H9 (cell line): ENCODE measurements at regions not wholly inside any gene's neighbourhood (a gene's known extent, or its start where the extent isn't known, plus 50 kb on each side); places are given as distances from the start of the nearest gene placed in this dataset.

ENCODE experiments used
- DNase-seq: peaks from one replicate; pipeline ENCODE4 v3.0.0-alpha.2; 2017
- H2AFZ ChIP-seq: one replicate; pipeline ENCODE4 v1.6.1; 2013; ENCODE audit warnings: mild to moderate bottlenecking, low read length, control low read depth, moderate library complexity
- H2AK5ac ChIP-seq: 2 replicates; pipeline ENCODE4 v1.6.1; 2013; ENCODE audit warnings: low read length, control low read depth, mixed read lengths; ENCODE audit not compliant: insufficient read length
- H2BK120ac ChIP-seq: one replicate; pipeline ENCODE4 v1.6.1; 2013; ENCODE audit warnings: low read depth, mild to moderate bottlenecking, low read length, control low read depth, inconsistent platforms; ENCODE audit not compliant: poor library complexity, severe bottlenecking
- H2BK12ac ChIP-seq: 2 replicates; pipeline ENCODE4 v1.6.1; 2013; ENCODE audit warnings: low read length, control low read depth, mixed read lengths, low read depth; ENCODE audit not compliant: insufficient read length
- H2BK15ac ChIP-seq: 2 replicates; pipeline ENCODE4 v1.6.1; 2013; ENCODE audit warnings: low read depth, low read length, control low read depth
- H2BK20ac ChIP-seq: one replicate; pipeline ENCODE4 v1.6.1; 2013; ENCODE audit warnings: low read depth, mild to moderate bottlenecking, low read length, control low read depth, inconsistent platforms; ENCODE audit not compliant: poor library complexity, severe bottlenecking
- H2BK5ac ChIP-seq: 2 replicates; pipeline ENCODE4 v1.6.1; 2013; ENCODE audit warnings: low read length, control low read depth, mixed read lengths; ENCODE audit not compliant: insufficient read length
- H3K14ac ChIP-seq: 2 replicates; pipeline ENCODE4 v1.6.1; 2013; ENCODE audit warnings: low read length, control low read depth; ENCODE audit not compliant: insufficient read depth
- H3K18ac ChIP-seq: 2 replicates; pipeline ENCODE4 v1.6.1; 2013; ENCODE audit warnings: low read depth, mild to moderate bottlenecking, mixed read lengths, low read length, control low read depth; ENCODE audit not compliant: insufficient read length
- H3K23ac ChIP-seq: 2 replicates; pipeline ENCODE4 v1.6.1; 2013; ENCODE audit warnings: low read length, control low read depth, mixed read lengths, low read depth; ENCODE audit not compliant: insufficient read length
- H3K23me2 ChIP-seq: 2 replicates; pipeline ENCODE4 v1.6.1; 2013; ENCODE audit warnings: low read depth, mild to moderate bottlenecking, mixed read lengths, low read length, control low read depth; ENCODE audit not compliant: insufficient read length, poor library complexity, severe bottlenecking
- H3K27ac ChIP-seq: 2 replicates; pipeline ENCODE4 v1.5.1; 2013; ENCODE audit warnings: low read length, control low read depth, mixed read lengths, low read depth; ENCODE audit not compliant: insufficient read length
- H3K27me3 ChIP-seq: 2 replicates; pipeline ENCODE4 v1.6.1; 2013; ENCODE audit warnings: low read length, control low read depth, inconsistent platforms; ENCODE audit not compliant: insufficient read depth
- H3K4ac ChIP-seq: 2 replicates; pipeline ENCODE4 v1.6.1; 2013; ENCODE audit warnings: low read depth, mild to moderate bottlenecking, control low read depth, inconsistent platforms, low read length, moderate library complexity
- H3K4me1 ChIP-seq: 2 replicates; pipeline ENCODE4 v1.6.1; 2013; ENCODE audit warnings: low read length, control low read depth, inconsistent platforms; ENCODE audit not compliant: insufficient read depth
- H3K4me2 ChIP-seq: 2 replicates; pipeline ENCODE4 v1.6.1; 2013; ENCODE audit warnings: low read length, control low read depth, mixed read lengths; ENCODE audit not compliant: insufficient read length, insufficient read depth
- H3K56ac ChIP-seq: 2 replicates; pipeline ENCODE4 v1.6.1; 2013; ENCODE audit warnings: low read depth, mild to moderate bottlenecking, mixed read lengths, low read length, control low read depth; ENCODE audit not compliant: insufficient read length
- H3K79me1 ChIP-seq: 2 replicates; pipeline ENCODE4 v1.6.1; 2013; ENCODE audit warnings: low read depth, mild to moderate bottlenecking, moderate library complexity, low read length, control low read depth, inconsistent platforms; ENCODE audit not compliant: insufficient read depth, poor library complexity, severe bottlenecking
- H3K79me2 ChIP-seq: 2 replicates; pipeline ENCODE4 v1.6.1; 2013; ENCODE audit warnings: low read length, control low read depth, inconsistent platforms; ENCODE audit not compliant: insufficient read depth
- H3K9ac ChIP-seq: 2 replicates; pipeline ENCODE4 v1.6.1; 2013; ENCODE audit warnings: low read length, control low read depth, mixed read lengths; ENCODE audit not compliant: insufficient read length; ENCODE audit errors: extremely low read depth
- H3K9me3 ChIP-seq: one replicate; pipeline ENCODE4 v1.6.1; 2013; ENCODE audit warnings: low read depth, low read length, inconsistent platforms; ENCODE audit not compliant: control insufficient read depth
- H3T11ph ChIP-seq: one replicate; pipeline ENCODE4 v1.6.1; 2013; ENCODE audit warnings: mild to moderate bottlenecking, low read length, control low read depth, inconsistent platforms
- H4K20me1 ChIP-seq: one replicate; pipeline ENCODE4 v1.6.1; 2013; ENCODE audit not compliant: control insufficient read depth, insufficient read length, insufficient read depth
- H4K5ac ChIP-seq: 2 replicates; pipeline ENCODE4 v1.6.1; 2013; ENCODE audit warnings: low read depth, mild to moderate bottlenecking, mixed read lengths, low read length, control low read depth; ENCODE audit not compliant: insufficient read length
- H4K8ac ChIP-seq: replicated peaks from 2 replicates; pipeline ENCODE4 v1.6.1; 2013; ENCODE audit warnings: low read length, control low read depth, mixed read lengths, low read depth; ENCODE audit not compliant: insufficient read length
- H4K91ac ChIP-seq: 2 replicates; pipeline ENCODE4 v1.6.1; 2013; ENCODE audit warnings: low read depth, mild to moderate bottlenecking, moderate library complexity, mixed read lengths, low read length, control low read depth; ENCODE audit not compliant: insufficient read length
- H3K27ac Mint-ChIP-seq, 3 experiments: 2 replicates in 2 of 3; 3 replicates in 1 of 3; pipeline ENCODE4 v1.8.0; 2020 to 2021; ENCODE audit warnings: mixed read lengths in 3 of 3, mild to moderate bottlenecking in 1 of 3, moderate library complexity in 1 of 3
- H3K27me3 Mint-ChIP-seq: 2 replicates; pipeline ENCODE4 v1.8.0; 2021; ENCODE audit warnings: low read depth, mild to moderate bottlenecking, moderate library complexity, mixed read lengths
- H3K36me3 Mint-ChIP-seq, 3 experiments: 2 replicates in 2 of 3; 3 replicates in 1 of 3; pipeline ENCODE4 v1.8.0; 2020 to 2021; ENCODE audit warnings: low read depth in 3 of 3, mixed read lengths in 3 of 3; ENCODE audit not compliant: insufficient read depth in 1 of 3
- H3K4me1 Mint-ChIP-seq, 2 experiments: 2 replicates each; pipeline ENCODE4 v1.8.0; 2020; ENCODE audit warnings: mixed read lengths in 2 of 2
- H3K4me3 Mint-ChIP-seq, 2 experiments: 2 replicates in 1 of 2; 3 replicates in 1 of 2; pipeline ENCODE4 v1.8.0; 2020 to 2021; ENCODE audit warnings: mild to moderate bottlenecking in 2 of 2, mixed read lengths in 2 of 2, moderate library complexity in 1 of 2
- H3K9me3 Mint-ChIP-seq, 2 experiments: 2 replicates in 1 of 2; 3 replicates in 1 of 2; pipeline ENCODE4 v1.8.0; 2020; ENCODE audit warnings: mild to moderate bottlenecking in 2 of 2, mixed read lengths in 2 of 2, moderate library complexity in 1 of 2
- WGBS: extraction: QIAGEN DNeasy Blood & Tissue Kit; methylation state at CpG from one replicate; pipeline ENCODE4 v1.1.7; 2013; ENCODE audit warnings: missing lambda C conversion rate, low lambda C conversion rate, mixed read lengths; ENCODE audit not compliant: insufficient read length; ENCODE audit errors: extremely low coverage; 5-methylcytosine and 5-hydroxymethylcytosine counted together
- TF ChIP-seq, protein P1 (sequence below): fragments of 200-600 bp; sonication (generic); conservative IDR thresholded peaks from 3 replicates; pipeline ENCODE4 v1.8.0; 2021; ENCODE audit warnings: antibody characterized with exemption, mild to moderate bottlenecking

DNA sequence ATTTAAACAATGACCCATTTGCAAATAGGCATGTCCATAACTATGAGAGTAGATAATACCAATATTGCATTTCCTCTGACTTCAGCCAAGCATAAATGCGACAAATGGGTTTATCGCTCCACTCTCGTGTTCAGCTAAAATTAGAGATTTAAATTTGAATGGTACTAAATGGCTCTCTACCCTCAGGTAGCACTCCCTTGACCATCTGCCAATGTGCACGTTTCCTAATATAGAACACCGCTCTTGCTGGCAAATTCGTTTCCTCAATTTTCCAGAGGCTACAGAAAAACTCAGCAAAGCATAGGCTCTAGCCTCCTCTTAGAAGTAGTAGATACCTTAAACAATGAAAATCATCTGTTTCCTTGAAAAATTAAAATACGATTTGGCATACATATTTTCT lies 251.6 kb downstream of the ADGRA3 start:
- H3T11ph ChIP-seq: no peak overlapping the region
- H3K4me2 ChIP-seq: no peak overlapping the region
- Mint-ChIP-seq H3K27me3 (no peaks in the 10 kb centered on the region), H3K4me1 (peaks cover 2 to 13% of the 10 kb centered on the region in 2 experiments; a peak in 3 of 4 replicates), H3K27ac (no peak overlapping the region), H3K36me3 (peaks cover 0 to 9% (median 4%) of the 10 kb centered on the region in 3 experiments; a peak in 3 of 7 replicates), H3K9me3 (peaks cover 12 to 20% of the 10 kb centered on the region in 2 experiments; a peak in 3 of 5 replicates), H3K4me3 (no peak overlapping the region)
- H3K79me1 ChIP-seq: no peaks in the 10 kb centered on the region
- no peak overlapping the region for H4K8ac ChIP-seq
- H4K5ac ChIP-seq: no peak overlapping the region
- no peak overlapping the region for H2BK15ac ChIP-seq
- no peak overlapping the region for H4K91ac ChIP-seq
- H3K9me3 ChIP-seq: no peaks in the 10 kb centered on the region
- H2BK20ac ChIP-seq: no peak overlapping the region
- no peaks in the 10 kb centered on the region for H4K20me1 ChIP-seq
- H3K79me2 ChIP-seq: no peaks in the 10 kb centered on the region
- no peak overlapping the region for H3K9ac ChIP-seq
- H3K14ac ChIP-seq: no peak overlapping the region
- H3K27ac ChIP-seq: no peak overlapping the region
- no peak overlapping the region for H2AK5ac ChIP-seq
- H2BK5ac ChIP-seq: no peak overlapping the region
- no peak overlapping the region for H3K56ac ChIP-seq
- H3K27me3 ChIP-seq: no peaks in the 10 kb centered on the region
- no peak overlapping the region for H3K4ac ChIP-seq
- no peaks in the 10 kb centered on the region for H3K23me2 ChIP-seq
- no peaks in the 10 kb centered on the region for H3K4me1 ChIP-seq
- TF ChIP-seq, protein P1, sequence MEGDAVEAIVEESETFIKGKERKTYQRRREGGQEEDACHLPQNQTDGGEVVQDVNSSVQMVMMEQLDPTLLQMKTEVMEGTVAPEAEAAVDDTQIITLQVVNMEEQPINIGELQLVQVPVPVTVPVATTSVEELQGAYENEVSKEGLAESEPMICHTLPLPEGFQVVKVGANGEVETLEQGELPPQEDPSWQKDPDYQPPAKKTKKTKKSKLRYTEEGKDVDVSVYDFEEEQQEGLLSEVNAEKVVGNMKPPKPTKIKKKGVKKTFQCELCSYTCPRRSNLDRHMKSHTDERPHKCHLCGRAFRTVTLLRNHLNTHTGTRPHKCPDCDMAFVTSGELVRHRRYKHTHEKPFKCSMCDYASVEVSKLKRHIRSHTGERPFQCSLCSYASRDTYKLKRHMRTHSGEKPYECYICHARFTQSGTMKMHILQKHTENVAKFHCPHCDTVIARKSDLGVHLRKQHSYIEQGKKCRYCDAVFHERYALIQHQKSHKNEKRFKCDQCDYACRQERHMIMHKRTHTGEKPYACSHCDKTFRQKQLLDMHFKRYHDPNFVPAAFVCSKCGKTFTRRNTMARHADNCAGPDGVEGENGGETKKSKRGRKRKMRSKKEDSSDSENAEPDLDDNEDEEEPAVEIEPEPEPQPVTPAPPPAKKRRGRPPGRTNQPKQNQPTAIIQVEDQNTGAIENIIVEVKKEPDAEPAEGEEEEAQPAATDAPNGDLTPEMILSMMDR: no peak
- H3K18ac ChIP-seq: no peak overlapping the region
- no peak overlapping the region for H2BK120ac ChIP-seq
- WGBS: no CpG with 5 or more reads among the region's 7 CpGs
- DNase-seq: no peak
- H2BK12ac ChIP-seq: no peak overlapping the region
- no peak overlapping the region for H2AFZ ChIP-seq
- no peak overlapping the region for H3K23ac ChIP-seq
